ENCODE measurements at regions not wholly inside any gene's neighbourhood (a gene's known extent, or its start where the extent isn't known, plus 50 kb on each side); places are given as distances from the start of the nearest gene placed in this dataset.

DNA sequence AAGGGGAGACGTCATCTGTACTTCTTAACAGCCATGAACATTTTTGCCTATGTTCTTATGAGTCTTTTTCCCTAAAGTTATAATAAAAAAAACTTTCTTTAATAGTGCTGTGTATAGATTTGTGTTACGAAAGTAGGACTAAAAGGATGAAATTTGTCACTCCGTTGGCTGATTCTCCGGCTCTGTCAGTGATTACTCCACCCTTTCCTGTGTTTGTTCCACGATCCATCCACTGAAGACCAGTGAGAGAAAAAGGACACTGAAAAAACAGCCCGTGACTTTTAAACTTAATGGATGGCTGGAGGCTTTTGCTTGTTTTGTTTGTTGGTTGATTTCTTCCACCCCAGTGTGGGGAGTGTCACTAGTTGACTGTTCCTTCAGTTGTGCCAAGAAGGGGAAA is 232.0 kb upstream of the NOX3 start:
- TF ChIP-seq, protein P1, sequence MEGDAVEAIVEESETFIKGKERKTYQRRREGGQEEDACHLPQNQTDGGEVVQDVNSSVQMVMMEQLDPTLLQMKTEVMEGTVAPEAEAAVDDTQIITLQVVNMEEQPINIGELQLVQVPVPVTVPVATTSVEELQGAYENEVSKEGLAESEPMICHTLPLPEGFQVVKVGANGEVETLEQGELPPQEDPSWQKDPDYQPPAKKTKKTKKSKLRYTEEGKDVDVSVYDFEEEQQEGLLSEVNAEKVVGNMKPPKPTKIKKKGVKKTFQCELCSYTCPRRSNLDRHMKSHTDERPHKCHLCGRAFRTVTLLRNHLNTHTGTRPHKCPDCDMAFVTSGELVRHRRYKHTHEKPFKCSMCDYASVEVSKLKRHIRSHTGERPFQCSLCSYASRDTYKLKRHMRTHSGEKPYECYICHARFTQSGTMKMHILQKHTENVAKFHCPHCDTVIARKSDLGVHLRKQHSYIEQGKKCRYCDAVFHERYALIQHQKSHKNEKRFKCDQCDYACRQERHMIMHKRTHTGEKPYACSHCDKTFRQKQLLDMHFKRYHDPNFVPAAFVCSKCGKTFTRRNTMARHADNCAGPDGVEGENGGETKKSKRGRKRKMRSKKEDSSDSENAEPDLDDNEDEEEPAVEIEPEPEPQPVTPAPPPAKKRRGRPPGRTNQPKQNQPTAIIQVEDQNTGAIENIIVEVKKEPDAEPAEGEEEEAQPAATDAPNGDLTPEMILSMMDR (IDR thresholded peaks at IDR 0.05; ENCODE audit: low read depth, low read length): no peak
- no peak for TF ChIP-seq POLR2A (IDR thresholded peaks at IDR 0.05; ENCODE audit: extremely low read depth, insufficient read length)
